ENCODE measurements at regions not wholly inside any gene's neighbourhood (a gene's known extent, or its start where the extent isn't known, plus 50 kb on each side); places are given as distances from the start of the nearest gene placed in this dataset.

DNA sequence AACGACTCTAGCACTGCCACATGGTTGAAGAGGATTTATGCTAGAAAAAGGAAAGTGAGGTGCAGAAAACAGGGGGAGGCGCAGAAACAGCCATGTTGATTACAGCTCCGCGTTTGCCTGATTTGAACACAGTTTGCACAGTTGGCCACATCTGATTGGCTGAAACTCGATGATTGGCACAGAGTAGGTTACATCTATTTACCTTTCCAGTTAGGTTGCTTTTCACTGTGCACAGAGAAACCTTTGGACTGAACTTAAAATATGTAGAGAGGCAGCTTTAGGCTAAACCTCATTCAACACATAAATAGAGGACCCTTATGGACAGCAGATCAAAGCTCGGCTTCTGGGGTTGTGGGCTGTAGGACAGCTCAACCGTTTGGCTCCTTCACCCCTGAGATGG lies 153.7 kb upstream of the APCDD1 start (continued):
- TF ChIP-seq, protein P1, sequence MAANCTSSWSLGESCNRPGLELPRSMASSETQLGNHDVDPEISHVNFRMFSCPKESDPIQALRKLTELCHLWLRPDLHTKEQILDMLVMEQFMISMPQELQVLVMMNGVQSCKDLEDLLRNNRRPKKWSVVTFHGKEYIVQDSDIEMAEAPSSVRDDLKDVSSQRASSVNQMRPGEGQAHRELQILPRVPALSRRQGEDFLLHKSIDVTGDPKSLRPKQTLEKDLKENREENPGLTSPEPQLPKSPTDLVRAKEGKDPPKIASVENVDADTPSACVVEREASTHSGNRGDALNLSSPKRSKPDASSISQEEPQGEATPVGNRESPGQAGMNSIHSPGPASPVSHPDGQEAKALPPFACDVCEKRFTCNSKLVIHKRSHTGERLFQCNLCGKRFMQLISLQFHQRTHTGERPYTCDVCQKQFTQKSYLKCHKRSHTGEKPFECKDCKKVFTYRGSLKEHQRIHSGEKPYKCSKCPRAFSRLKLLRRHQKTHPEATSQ (tag by site-specific recombination; IDR thresholded peaks at IDR 0.05) = no peak
- TF ChIP-seq ZNF561 (tag by site-specific recombination; IDR thresholded peaks at IDR 0.05; ENCODE audit: borderline replicate concordance) = no peak
- no peak for TF ChIP-seq HOXA7 (CRISPR knock-in tag; IDR thresholded peaks at IDR 0.05; ENCODE audit: borderline replicate concordance)

DNA sequence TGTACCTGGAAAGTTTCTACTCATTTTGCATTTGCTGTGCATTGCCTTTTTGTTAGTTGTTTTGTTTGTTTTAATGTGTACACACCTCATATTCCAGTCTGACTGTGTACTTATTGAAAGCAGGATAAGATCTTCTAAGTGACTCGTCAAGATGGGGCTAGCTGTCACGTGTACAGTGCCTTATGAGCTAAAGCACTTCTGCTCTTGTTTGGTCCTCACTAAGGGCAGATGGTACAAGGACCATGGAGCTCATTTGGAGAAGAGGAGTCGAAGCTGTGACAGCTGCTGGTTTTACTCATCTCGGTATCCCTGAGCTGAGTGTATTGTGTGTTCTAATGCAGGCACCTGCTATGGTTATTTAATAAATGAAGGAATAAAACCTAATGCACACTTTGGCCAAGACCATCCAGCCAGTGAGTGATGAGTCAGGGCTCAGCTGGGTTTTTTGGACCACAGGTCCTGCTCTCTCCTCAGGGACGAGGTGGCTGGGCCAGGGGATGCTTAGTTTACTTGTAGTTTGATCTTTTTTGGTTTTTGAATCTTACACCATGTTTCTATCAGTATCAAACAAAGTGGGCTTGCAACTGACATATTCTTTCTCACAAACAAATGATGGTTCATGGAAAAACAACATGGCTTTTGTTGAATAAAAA lies 152.5 kb upstream of the APCDD1 start:
- Histone ChIP-seq H3K4me3 (ENCODE audit: low read depth, low read length) (no peak overlapping the region), H3K27ac (ENCODE audit: extremely low read depth, low read depth, low read length) (no peak overlapping the region), H3K36me3 (ENCODE audit: control insufficient read depth in 2 of 2, insufficient read depth in 1 of 2, low read length in 2 of 2) (no peaks in the 10 kb centered on the region), H3K9me3 (ENCODE audit: control insufficient read depth, insufficient read depth, low read depth, low read length) (no peaks in the 10 kb centered on the region), H3K4me1 (ENCODE audit: control insufficient read depth, insufficient read depth, low read length) (no peaks in the 10 kb centered on the region)
- ChIA-PET POLR2A (no interaction called here), CTCF (no interaction called here)
- no peak for TF ChIP-seq ZNF585B (tag by site-specific recombination; IDR thresholded peaks at IDR 0.05)
- TF ChIP-seq, protein P2, sequence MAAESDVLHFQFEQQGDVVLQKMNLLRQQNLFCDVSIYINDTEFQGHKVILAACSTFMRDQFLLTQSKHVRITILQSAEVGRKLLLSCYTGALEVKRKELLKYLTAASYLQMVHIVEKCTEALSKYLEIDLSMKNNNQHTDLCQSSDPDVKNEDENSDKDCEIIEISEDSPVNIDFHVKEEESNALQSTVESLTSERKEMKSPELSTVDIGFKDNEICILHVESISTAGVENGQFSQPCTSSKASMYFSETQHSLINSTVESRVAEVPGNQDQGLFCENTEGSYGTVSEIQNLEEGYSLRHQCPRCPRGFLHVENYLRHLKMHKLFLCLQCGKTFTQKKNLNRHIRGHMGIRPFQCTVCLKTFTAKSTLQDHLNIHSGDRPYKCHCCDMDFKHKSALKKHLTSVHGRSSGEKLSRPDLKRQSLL (tag by site-specific recombination; IDR thresholded peaks at IDR 0.05) = no peak
- TF ChIP-seq KLF10 (tag by site-specific recombination; IDR thresholded peaks at IDR 0.05) = no peak
- no peak for TF ChIP-seq ZNF391 (tag by site-specific recombination; IDR thresholded peaks at IDR 0.05; ENCODE audit: borderline replicate concordance, low read depth)
- no peak for TF ChIP-seq ZFP37 (tag by site-specific recombination; IDR thresholded peaks at IDR 0.05)
- no peak for TF ChIP-seq ZFHX2 (tag by site-specific recombination; conservative IDR thresholded peaks at IDR 0.05)
- TF ChIP-seq ZNF112 (tag by site-specific recombination; IDR thresholded peaks at IDR 0.05) = no peak
- no peak for TF ChIP-seq ZNF785 (tag by site-specific recombination; IDR thresholded peaks at IDR 0.05)
- TF ChIP-seq ZNF354C (tag by site-specific recombination; IDR thresholded peaks at IDR 0.05; ENCODE audit: borderline replicate concordance, low read depth) = no peak
- TF ChIP-seq, protein P3, sequence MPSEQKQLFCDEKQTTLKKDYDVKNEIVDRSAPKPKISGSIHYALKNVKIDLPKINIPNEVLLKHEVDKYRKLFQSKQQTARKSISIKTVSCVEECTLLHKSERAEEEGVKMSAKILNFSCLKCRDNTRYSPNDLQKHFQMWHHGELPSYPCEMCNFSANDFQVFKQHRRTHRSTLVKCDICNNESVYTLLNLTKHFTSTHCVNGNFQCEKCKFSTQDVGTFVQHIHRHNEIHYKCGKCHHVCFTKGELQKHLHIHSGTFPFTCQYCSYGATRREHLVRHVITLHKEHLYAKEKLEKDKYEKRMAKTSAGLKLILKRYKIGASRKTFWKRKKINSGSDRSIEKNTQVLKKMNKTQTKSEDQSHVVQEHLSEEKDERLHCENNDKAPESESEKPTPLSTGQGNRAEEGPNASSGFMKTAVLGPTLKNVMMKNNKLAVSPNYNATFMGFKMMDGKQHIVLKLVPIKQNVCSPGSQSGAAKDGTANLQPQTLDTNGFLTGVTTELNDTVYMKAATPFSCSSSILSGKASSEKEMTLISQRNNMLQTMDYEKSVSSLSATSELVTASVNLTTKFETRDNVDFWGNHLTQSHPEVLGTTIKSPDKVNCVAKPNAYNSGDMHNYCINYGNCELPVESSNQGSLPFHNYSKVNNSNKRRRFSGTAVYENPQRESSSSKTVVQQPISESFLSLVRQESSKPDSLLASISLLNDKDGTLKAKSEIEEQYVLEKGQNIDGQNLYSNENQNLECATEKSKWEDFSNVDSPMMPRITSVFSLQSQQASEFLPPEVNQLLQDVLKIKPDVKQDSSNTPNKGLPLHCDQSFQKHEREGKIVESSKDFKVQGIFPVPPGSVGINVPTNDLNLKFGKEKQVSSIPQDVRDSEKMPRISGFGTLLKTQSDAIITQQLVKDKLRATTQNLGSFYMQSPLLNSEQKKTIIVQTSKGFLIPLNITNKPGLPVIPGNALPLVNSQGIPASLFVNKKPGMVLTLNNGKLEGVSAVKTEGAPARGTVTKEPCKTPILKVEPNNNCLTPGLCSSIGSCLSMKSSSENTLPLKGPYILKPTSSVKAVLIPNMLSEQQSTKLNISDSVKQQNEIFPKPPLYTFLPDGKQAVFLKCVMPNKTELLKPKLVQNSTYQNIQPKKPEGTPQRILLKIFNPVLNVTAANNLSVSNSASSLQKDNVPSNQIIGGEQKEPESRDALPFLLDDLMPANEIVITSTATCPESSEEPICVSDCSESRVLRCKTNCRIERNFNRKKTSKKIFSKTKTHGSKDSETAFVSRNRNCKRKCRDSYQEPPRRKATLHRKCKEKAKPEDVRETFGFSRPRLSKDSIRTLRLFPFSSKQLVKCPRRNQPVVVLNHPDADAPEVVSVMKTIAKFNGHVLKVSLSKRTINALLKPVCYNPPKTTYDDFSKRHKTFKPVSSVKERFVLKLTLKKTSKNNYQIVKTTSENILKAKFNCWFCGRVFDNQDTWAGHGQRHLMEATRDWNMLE (tag by site-specific recombination; conservative IDR thresholded peaks at IDR 0.05; ENCODE audit: low read depth) = no peak
- no peak for TF ChIP-seq ZBTB48 (tag by site-specific recombination; IDR thresholded peaks at IDR 0.05)
- no peak for TF ChIP-seq ZNF155 (tag by site-specific recombination; IDR thresholded peaks at IDR 0.05)
- TF ChIP-seq ZNF2 (tag by site-specific recombination; IDR thresholded peaks at IDR 0.05) = no peak
- TF ChIP-seq ZNF24 (tag by site-specific recombination; IDR thresholded peaks at IDR 0.05) = no peak
- no peak for TF ChIP-seq ZNF416 (tag by site-specific recombination; IDR thresholded peaks at IDR 0.05)
- TF ChIP-seq ZNF202 (tag by site-specific recombination; IDR thresholded peaks at IDR 0.05; ENCODE audit: borderline replicate concordance) = no peak
